ENCODE measurements at regions not wholly inside any gene's neighbourhood (a gene's known extent, or its start where the extent isn't known, plus 50 kb on each side); places are given as distances from the start of the nearest gene placed in this dataset.

DNA sequence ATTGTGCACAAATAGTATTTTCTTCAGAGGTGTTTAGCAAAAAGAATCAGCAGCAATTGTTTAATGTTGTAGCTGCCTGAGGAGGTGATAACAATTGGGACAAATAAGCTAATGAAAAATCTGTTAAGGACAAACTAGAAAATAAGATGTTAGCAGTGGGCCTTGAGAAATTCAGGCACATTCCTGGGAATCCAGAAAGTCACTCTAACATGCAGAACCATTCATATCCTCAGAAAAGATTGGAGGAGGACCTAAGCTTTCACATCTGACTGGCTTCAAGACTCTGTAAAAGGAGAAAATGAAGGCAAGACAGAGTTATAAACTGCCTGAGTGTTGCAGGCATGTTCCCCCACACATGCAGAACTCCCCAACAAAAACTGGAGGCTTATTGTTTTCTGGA is 353.5 kb upstream of the RGPD4 start:
- TF ChIP-seq, protein P1, sequence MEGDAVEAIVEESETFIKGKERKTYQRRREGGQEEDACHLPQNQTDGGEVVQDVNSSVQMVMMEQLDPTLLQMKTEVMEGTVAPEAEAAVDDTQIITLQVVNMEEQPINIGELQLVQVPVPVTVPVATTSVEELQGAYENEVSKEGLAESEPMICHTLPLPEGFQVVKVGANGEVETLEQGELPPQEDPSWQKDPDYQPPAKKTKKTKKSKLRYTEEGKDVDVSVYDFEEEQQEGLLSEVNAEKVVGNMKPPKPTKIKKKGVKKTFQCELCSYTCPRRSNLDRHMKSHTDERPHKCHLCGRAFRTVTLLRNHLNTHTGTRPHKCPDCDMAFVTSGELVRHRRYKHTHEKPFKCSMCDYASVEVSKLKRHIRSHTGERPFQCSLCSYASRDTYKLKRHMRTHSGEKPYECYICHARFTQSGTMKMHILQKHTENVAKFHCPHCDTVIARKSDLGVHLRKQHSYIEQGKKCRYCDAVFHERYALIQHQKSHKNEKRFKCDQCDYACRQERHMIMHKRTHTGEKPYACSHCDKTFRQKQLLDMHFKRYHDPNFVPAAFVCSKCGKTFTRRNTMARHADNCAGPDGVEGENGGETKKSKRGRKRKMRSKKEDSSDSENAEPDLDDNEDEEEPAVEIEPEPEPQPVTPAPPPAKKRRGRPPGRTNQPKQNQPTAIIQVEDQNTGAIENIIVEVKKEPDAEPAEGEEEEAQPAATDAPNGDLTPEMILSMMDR (conservative IDR thresholded peaks at IDR 0.05; ENCODE audit: low read depth, low read length): no peak
- no peak for TF ChIP-seq EZH2 (IDR thresholded peaks at IDR 0.05; ENCODE audit: borderline replicate concordance, low read depth, low read length, poor library complexity, severe bottlenecking)

Data from A673 (cell line).